Fibroblast of villous mesenchyme (primary cell): ENCODE measurements at regions not wholly inside any gene's neighbourhood (a gene's known extent, or its start where the extent isn't known, plus 50 kb on each side); places are given as distances from the start of the nearest gene placed in this dataset.
A peak's percentile ranks its signal among the peaks of the same experiment; 100 is the strongest.

ENCODE experiments used
- DNase-seq: peaks from one replicate; pipeline ENCODE4 v3.0.0-alpha.2; 2010; ENCODE audit warnings: low read depth
- H3K4me3 ChIP-seq: 2 replicates; pipeline ENCODE4 v1.5.1; 2011; ENCODE audit warnings: low read depth, mild to moderate bottlenecking, low read length
- TF ChIP-seq, protein P1 (sequence below): IDR thresholded peaks from 2 replicates; pipeline ENCODE4 v1.5.1; 2012; ENCODE audit warnings: low read depth, mild to moderate bottlenecking, low read length; ENCODE audit not compliant: insufficient read depth

DNA sequence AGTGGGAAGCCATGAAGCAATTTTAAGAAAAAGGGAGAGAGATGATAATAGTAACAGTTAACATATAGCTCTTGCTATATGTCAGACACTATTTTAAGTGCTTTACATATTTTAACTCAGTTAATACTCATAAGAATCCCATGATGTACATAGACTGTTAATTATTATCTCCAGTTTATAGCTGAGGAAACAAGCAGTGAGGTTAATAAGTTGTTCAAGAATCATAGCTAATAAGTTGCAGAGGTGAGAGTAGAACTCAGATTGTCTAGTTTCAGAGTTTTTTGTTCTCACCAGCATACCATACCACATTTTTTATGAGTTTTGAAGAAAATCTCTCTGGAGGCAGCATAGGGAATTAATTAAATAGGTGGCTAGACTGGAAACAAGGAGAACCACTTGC lies 144.6 kb upstream of the MMS22L start:
- no peak for DNase-seq
- no peak overlapping the region for H3K4me3 ChIP-seq
- TF ChIP-seq, protein P1, sequence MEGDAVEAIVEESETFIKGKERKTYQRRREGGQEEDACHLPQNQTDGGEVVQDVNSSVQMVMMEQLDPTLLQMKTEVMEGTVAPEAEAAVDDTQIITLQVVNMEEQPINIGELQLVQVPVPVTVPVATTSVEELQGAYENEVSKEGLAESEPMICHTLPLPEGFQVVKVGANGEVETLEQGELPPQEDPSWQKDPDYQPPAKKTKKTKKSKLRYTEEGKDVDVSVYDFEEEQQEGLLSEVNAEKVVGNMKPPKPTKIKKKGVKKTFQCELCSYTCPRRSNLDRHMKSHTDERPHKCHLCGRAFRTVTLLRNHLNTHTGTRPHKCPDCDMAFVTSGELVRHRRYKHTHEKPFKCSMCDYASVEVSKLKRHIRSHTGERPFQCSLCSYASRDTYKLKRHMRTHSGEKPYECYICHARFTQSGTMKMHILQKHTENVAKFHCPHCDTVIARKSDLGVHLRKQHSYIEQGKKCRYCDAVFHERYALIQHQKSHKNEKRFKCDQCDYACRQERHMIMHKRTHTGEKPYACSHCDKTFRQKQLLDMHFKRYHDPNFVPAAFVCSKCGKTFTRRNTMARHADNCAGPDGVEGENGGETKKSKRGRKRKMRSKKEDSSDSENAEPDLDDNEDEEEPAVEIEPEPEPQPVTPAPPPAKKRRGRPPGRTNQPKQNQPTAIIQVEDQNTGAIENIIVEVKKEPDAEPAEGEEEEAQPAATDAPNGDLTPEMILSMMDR = no peak

DNA sequence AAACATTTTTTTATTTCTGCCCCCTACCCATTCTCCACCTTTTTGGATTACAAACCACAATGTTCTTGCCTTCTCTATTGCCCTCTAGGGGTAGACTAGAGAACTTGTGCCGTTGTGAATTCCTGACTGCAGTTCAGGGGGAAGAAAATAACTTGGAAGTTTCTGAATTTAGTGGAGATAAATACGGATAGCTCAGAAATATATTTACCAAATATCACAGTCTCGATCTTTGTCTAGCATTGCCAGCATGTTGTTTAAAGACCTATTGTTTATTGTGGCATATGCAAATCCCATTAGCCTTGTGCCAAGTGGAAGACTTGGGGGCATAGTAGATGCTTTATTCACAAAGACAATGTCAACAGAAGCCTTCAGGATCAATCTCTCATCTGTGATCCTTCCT lies 154.1 kb upstream of the MMS22L start:
- no peak overlapping the region for H3K4me3 ChIP-seq
- DNase-seq = peak; percentile 26
- TF ChIP-seq, protein P1 = peak; percentile 93

DNA sequence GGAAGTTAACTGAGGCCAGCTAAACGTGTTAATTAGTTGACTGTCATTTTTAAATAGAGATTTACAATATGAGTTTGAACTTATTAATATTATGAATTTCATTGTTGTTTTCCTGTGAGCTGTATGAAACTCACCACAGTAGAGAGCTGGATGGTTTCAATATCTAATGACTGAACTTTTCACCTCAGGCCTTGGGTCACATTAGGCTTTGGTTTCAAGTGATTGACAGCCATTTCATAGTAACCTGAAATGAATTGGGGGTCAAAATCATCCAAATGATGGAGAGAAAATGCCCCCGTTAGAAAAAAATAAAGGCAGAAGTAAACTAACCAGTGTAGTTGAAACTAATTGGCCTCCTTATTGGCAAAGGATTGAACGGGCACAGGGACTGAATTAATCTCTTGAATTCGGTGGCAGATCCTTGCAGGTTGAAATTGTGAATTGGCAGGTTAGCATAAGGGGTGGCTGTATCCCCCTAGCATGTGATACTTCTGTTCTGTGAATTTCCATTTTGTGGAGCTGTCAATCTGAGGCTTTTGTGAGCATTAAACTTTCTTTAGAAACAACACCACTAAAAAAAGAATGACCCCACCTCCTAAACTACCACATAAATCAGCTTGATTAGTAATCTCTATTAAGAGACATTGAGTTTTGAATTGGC lies 155.1 kb upstream of the MMS22L start:
- no peak overlapping the region for H3K4me3 ChIP-seq
- TF ChIP-seq, protein P1 = no peak
- DNase-seq = no peak

DNA sequence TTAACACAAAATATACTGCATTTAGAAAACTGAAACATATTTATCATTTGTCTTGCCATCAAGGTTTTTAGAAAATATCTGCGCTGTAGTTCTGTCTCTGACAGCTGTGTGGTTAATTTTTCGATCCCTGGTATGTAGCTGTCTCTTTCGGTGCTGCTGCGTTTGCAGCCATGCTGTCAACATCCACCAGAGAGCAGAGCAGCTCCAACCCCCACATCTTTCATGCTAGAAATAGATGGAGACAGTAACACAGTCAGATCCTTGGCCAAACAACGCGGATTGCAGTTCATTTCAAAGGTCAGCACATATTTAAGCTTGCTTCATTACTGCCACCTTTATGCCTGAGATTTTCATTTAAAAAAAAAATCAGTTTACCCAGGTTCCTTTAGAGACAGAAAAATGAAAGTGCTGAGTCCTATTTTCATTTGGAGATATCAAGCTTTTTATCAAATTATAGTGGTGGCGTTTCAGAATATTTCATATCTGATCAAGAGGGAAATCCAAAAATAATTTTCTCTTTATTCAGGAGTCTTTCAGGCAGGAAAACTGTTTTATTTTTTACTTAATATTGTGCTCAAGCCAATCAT lies 157.7 kb upstream of the MMS22L start:
- H3K4me3 ChIP-seq = no peak overlapping the region
- DNase-seq = peak; percentile 7

DNA sequence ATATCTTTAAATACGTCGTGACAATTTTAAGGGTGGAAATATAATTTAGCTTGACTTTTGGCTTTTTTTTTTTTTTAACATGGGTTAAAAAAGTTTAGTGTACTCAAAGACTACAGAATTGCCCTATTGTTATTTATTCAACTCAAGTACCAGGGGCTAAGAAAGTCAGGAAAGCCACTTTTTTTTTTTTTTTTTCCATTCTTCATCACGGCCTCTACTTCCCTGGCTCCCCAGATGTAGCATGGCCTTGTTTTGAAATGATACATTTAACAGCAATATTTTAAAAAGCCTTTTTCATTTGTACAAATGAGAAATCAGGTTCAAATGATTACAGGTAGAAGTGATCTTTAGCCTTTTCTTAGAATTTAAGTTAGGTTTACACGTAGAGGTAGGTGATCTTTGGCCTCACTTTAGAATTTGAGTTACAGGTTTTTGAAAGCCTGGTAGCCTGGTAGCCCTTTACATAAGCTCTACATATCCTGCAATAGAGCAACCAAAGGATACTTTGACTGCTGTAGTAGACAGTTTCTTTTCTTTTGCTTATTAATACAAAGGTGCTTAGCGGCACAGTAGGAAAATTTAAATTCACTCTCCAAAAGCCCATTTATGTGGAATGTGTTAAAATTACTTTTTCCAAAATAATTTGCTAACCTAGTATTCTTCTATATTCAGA lies 160.5 kb upstream of the MMS22L start:
- TF ChIP-seq, protein P1 = no peak

More for the DNA sequence above, 157.7 kb upstream of the MMS22L start:
- TF ChIP-seq, protein P1 = peak; percentile 47

DNA sequence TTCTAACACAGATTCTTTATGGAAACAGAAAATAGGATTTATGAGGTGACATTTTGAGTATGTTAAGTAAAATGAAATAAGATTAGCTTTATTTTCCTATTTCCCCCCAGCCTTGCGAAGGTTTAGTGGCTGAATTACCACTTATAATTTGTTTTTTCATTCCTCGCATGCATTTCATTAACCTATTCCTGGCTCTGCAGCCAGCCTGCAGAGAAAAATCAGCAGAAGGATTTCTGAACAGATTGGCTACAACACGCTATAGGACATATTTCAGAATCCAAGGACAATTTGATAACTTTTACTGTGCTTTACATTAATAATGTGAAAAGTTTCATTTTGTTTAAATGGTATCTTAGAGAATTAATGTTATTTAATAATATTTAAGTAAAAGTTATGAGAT lies 162.4 kb upstream of the MMS22L start:
- TF ChIP-seq, protein P1 = no peak
- DNase-seq = no peak
- no peak overlapping the region for H3K4me3 ChIP-seq

More for the DNA sequence above, 160.5 kb upstream of the MMS22L start:
- H3K4me3 ChIP-seq = no peak overlapping the region
- no peak for DNase-seq
